GM23338 (cell line): ENCODE measurements at regions not wholly inside any gene's neighbourhood (a gene's known extent, or its start where the extent isn't known, plus 50 kb on each side); places are given as distances from the start of the nearest gene placed in this dataset.

Source experiments
- ATAC-seq: fragments of 200-7000 bp; cut with Tn5 transposase; 3 replicates; pipeline ENCODE4 v1.9.1; 2020
- DNase-seq: peaks from one replicate; pipeline ENCODE4 v3.0.0-alpha.2; 2015; ENCODE audit warnings: low spot score
- H2AFZ ChIP-seq: fragments of 200-600 bp; sonication (generic); 2 replicates; pipeline ENCODE4 v1.8.0; 2016; ENCODE audit warnings: antibody characterized with exemption, mild to moderate bottlenecking, moderate library complexity
- H3F3A ChIP-seq: fragments of 200-600 bp; sonication (generic); replicated peaks from 2 replicates; pipeline ENCODE4 v1.8.0; 2017; ENCODE audit warnings: antibody characterized with exemption, mixed run types, low read depth
- H3K27ac ChIP-seq: fragments of 200-600 bp; sonication (generic); 2 replicates; pipeline ENCODE4 v1.6.1; 2016; ENCODE audit warnings: low read depth
- H3K27me3 ChIP-seq: fragments of 200-600 bp; sonication (generic); 2 replicates; pipeline ENCODE4 v1.8.0; 2016; ENCODE audit warnings: mild to moderate bottlenecking, mixed run types, moderate library complexity; ENCODE audit not compliant: insufficient read depth
- H3K36me3 ChIP-seq: fragments of 200-600 bp; sonication (generic); 2 replicates; pipeline ENCODE4 v1.8.0; 2016; ENCODE audit warnings: mild to moderate bottlenecking; ENCODE audit not compliant: insufficient read depth
- H3K4me1 ChIP-seq: fragments of 200-600 bp; sonication (generic); 2 replicates; pipeline ENCODE4 v1.8.0; 2016; ENCODE audit warnings: mild to moderate bottlenecking, moderate library complexity; ENCODE audit not compliant: insufficient read depth
- H3K4me2 ChIP-seq: fragments of 200-600 bp; sonication (generic); 2 replicates; pipeline ENCODE4 v1.7.1; 2017; ENCODE audit warnings: mixed run types
- H3K4me3 ChIP-seq: fragments of 200-600 bp; sonication (generic); 2 replicates; pipeline ENCODE4 v1.6.1; 2016; ENCODE audit warnings: mixed run types
- H3K79me2 ChIP-seq: fragments of 200-600 bp; sonication (generic); replicated peaks from 2 replicates; pipeline ENCODE4 v1.8.0; 2017; ENCODE audit warnings: mild to moderate bottlenecking; ENCODE audit not compliant: insufficient read depth
- H3K9me2 ChIP-seq: fragments of 200-600 bp; sonication (generic); 2 replicates; pipeline ENCODE4 v1.8.0; 2017; ENCODE audit not compliant: insufficient read depth
- H4K20me1 ChIP-seq: fragments of 200-600 bp; sonication (generic); replicated peaks from 2 replicates; pipeline ENCODE4 v1.8.0; 2017; ENCODE audit warnings: mild to moderate bottlenecking; ENCODE audit not compliant: insufficient read depth
- H3K27ac Mint-ChIP-seq: 2 replicates; pipeline ENCODE4 v1.8.0; 2020; ENCODE audit warnings: inconsistent platforms, mild to moderate bottlenecking, moderate library complexity, mixed read lengths
- H3K27me3 Mint-ChIP-seq: 3 replicates; pipeline ENCODE4 v1.8.0; 2022; ENCODE audit warnings: low read depth, mild to moderate bottlenecking, moderate library complexity, mixed read lengths, inconsistent platforms; ENCODE audit not compliant: insufficient read depth, poor library complexity
- H3K36me3 Mint-ChIP-seq: 3 replicates; pipeline ENCODE4 v1.8.0; 2021; ENCODE audit warnings: low read depth, mild to moderate bottlenecking, inconsistent platforms, moderate library complexity, mixed read lengths
- H3K4me1 Mint-ChIP-seq: 3 replicates; pipeline ENCODE4 v1.8.0; 2020; ENCODE audit warnings: mild to moderate bottlenecking, inconsistent platforms, mixed read lengths
- H3K4me3 Mint-ChIP-seq: 3 replicates; pipeline ENCODE4 v1.8.0; 2021; ENCODE audit warnings: moderate library complexity, mild to moderate bottlenecking, inconsistent platforms, mixed read lengths
- H3K9me3 Mint-ChIP-seq: 3 replicates; pipeline ENCODE4 v1.8.0; 2020; ENCODE audit warnings: moderate library complexity, mild to moderate bottlenecking, inconsistent platforms, mixed read lengths
- CREB1 ChIP-seq: fragments of 250-450 bp; sonication (Bioruptor Pico); IDR thresholded peaks from 2 replicates; pipeline ENCODE4 v1.5.0; 2020; ENCODE audit warnings: low read depth, mild to moderate bottlenecking, moderate library complexity
- EZH2phosphoT487 ChIP-seq: fragments of 200-600 bp; sonication (generic); IDR thresholded peaks from one replicate; pipeline ENCODE4 v1.8.1; 2018; ENCODE audit warnings: antibody characterized with exemption; ENCODE audit not compliant: unreplicated experiment
- NANOG ChIP-seq: IDR thresholded peaks from 2 replicates; pipeline ENCODE4 v1.6.1; 2016; ENCODE audit warnings: antibody characterized with exemption, borderline replicate concordance
- POLR2AphosphoS5 ChIP-seq: IDR thresholded peaks from 2 replicates; pipeline ENCODE4 v1.6.1; 2016; ENCODE audit warnings: antibody characterized with exemption, low read depth
- STAT1 ChIP-seq: IDR thresholded peaks from one replicate; pipeline ENCODE4 v1.6.1; 2016; ENCODE audit warnings: antibody characterized with exemption; ENCODE audit not compliant: unreplicated experiment
- ZNF331 ChIP-seq: fragments of 250-450 bp; sonication (Bioruptor Pico); IDR thresholded peaks from 2 replicates; pipeline ENCODE4 v1.5.0; 2020; ENCODE audit warnings: low read depth, mild to moderate bottlenecking, moderate library complexity
- TF ChIP-seq, protein P1 (sequence below): fragments of 250-450 bp; sonication (Bioruptor Pico); IDR thresholded peaks from 2 replicates; pipeline ENCODE4 v1.5.0; 2020; ENCODE audit warnings: mild to moderate bottlenecking, moderate library complexity
- TF ChIP-seq, protein P2 (sequence below), 2 experiments: fragments of 200-600 bp in 1 of 2; sonication (generic) in 1 of 2; conservative IDR thresholded peaks; 2 replicates each; pipeline versions ENCODE4 v1.5.1 to v1.6.1; 2016 to 2017; ENCODE audit warnings: antibody characterized with exemption in 2 of 2, low read depth in 2 of 2, mild to moderate bottlenecking in 2 of 2, moderate library complexity in 1 of 2
- TF ChIP-seq, protein P3 (sequence below): IDR thresholded peaks from 2 replicates; pipeline ENCODE4 v1.6.1; 2016; ENCODE audit warnings: antibody characterized with exemption

DNA sequence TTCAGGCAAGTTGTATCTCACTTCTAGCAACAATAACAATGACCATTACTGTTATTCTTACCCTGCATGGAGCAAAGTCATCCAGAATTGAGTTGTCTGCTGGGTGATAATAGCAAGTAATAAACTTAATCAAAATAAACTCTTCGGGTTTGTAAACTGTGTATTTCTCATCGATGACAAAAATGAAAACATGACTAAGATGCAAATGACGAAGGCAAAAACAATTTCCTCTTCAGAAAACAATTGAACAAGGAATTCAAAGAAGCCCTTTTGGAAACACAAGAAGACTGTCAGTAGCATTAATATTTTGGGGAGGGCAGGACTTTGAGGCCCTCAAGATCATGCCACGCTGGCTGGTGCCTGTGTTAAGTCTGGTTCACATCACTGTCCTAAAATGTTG lies 232.0 kb downstream of the BTG1 start:
- no peak overlapping the region for H3K4me3 Mint-ChIP-seq
- no peak overlapping the region for H3K4me2 ChIP-seq
- no peak for DNase-seq

More for the DNA sequence above, 232.0 kb downstream of the BTG1 start:
- no peak overlapping the region for H2AFZ ChIP-seq
- TF ChIP-seq STAT1 (no peak), ZNF331 (CRISPR knock-in tag) (no peak), EZH2phosphoT487 (no peak), CREB1 (no peak), NANOG (no peak), POLR2AphosphoS5 (no peak)
- TF ChIP-seq, protein P1, sequence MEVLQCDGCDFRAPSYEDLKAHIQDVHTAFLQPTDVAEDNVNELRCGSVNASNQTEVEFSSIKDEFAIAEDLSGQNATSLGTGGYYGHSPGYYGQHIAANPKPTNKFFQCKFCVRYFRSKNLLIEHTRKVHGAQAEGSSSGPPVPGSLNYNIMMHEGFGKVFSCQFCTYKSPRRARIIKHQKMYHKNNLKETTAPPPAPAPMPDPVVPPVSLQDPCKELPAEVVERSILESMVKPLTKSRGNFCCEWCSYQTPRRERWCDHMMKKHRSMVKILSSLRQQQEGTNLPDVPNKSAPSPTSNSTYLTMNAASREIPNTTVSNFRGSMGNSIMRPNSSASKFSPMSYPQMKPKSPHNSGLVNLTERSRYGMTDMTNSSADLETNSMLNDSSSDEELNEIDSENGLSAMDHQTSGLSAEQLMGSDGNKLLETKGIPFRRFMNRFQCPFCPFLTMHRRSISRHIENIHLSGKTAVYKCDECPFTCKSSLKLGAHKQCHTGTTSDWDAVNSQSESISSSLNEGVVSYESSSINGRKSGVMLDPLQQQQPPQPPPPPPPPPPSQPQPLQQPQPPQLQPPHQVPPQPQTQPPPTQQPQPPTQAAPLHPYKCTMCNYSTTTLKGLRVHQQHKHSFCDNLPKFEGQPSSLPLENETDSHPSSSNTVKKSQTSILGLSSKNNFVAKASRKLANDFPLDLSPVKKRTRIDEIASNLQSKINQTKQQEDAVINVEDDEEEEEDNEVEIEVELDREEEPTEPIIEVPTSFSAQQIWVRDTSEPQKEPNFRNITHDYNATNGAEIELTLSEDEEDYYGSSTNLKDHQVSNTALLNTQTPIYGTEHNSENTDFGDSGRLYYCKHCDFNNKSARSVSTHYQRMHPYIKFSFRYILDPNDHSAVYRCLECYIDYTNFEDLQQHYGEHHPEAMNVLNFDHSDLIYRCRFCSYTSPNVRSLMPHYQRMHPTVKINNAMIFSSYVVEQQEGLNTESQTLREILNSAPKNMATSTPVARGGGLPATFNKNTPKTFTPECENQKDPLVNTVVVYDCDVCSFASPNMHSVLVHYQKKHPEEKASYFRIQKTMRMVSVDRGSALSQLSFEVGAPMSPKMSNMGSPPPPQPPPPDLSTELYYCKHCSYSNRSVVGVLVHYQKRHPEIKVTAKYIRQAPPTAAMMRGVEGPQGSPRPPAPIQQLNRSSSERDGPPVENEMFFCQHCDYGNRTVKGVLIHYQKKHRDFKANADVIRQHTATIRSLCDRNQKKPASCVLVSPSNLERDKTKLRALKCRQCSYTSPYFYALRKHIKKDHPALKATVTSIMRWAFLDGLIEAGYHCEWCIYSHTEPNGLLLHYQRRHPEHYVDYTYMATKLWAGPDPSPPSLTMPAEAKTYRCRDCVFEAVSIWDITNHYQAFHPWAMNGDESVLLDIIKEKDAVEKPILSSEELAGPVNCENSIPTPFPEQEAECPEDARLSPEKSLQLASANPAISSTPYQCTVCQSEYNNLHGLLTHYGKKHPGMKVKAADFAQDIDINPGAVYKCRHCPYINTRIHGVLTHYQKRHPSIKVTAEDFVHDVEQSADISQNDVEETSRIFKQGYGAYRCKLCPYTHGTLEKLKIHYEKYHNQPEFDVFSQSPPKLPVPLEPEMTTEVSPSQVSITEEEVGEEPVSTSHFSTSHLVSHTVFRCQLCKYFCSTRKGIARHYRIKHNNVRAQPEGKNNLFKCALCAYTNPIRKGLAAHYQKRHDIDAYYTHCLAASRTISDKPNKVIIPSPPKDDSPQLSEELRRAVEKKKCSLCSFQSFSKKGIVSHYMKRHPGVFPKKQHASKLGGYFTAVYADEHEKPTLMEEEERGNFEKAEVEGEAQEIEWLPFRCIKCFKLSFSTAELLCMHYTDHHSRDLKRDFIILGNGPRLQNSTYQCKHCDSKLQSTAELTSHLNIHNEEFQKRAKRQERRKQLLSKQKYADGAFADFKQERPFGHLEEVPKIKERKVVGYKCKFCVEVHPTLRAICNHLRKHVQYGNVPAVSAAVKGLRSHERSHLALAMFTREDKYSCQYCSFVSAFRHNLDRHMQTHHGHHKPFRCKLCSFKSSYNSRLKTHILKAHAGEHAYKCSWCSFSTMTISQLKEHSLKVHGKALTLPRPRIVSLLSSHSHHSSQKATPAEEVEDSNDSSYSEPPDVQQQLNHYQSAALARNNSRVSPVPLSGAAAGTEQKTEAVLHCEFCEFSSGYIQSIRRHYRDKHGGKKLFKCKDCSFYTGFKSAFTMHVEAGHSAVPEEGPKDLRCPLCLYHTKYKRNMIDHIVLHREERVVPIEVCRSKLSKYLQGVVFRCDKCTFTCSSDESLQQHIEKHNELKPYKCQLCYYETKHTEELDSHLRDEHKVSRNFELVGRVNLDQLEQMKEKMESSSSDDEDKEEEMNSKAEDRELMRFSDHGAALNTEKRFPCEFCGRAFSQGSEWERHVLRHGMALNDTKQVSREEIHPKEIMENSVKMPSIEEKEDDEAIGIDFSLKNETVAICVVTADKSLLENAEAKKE (CRISPR knock-in tag) = no peak
- TF ChIP-seq, protein P2, sequence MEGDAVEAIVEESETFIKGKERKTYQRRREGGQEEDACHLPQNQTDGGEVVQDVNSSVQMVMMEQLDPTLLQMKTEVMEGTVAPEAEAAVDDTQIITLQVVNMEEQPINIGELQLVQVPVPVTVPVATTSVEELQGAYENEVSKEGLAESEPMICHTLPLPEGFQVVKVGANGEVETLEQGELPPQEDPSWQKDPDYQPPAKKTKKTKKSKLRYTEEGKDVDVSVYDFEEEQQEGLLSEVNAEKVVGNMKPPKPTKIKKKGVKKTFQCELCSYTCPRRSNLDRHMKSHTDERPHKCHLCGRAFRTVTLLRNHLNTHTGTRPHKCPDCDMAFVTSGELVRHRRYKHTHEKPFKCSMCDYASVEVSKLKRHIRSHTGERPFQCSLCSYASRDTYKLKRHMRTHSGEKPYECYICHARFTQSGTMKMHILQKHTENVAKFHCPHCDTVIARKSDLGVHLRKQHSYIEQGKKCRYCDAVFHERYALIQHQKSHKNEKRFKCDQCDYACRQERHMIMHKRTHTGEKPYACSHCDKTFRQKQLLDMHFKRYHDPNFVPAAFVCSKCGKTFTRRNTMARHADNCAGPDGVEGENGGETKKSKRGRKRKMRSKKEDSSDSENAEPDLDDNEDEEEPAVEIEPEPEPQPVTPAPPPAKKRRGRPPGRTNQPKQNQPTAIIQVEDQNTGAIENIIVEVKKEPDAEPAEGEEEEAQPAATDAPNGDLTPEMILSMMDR (conservative IDR thresholded peaks at IDR 0.05; ENCODE audit: low read depth in 2 of 2) = no peak
- TF ChIP-seq, protein P3, sequence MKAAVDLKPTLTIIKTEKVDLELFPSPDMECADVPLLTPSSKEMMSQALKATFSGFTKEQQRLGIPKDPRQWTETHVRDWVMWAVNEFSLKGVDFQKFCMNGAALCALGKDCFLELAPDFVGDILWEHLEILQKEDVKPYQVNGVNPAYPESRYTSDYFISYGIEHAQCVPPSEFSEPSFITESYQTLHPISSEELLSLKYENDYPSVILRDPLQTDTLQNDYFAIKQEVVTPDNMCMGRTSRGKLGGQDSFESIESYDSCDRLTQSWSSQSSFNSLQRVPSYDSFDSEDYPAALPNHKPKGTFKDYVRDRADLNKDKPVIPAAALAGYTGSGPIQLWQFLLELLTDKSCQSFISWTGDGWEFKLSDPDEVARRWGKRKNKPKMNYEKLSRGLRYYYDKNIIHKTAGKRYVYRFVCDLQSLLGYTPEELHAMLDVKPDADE = no peak
- Mint-ChIP-seq H3K36me3 (no peaks in the 10 kb centered on the region), H3K27ac (no peak overlapping the region), H3K9me3 (no peaks in the 10 kb centered on the region), H3K4me1 (peaks cover 19% of the 10 kb centered on the region), H3K27me3 (no peaks in the 10 kb centered on the region)
- no peaks in the 10 kb centered on the region for H3K36me3 ChIP-seq
- H3F3A ChIP-seq = no peaks in the 10 kb centered on the region
- H3K27me3 ChIP-seq = no peaks in the 10 kb centered on the region
- ATAC-seq = no peak
- no peaks in the 10 kb centered on the region for H3K79me2 ChIP-seq
- no peaks in the 10 kb centered on the region for H4K20me1 ChIP-seq
- H3K27ac ChIP-seq = no peak overlapping the region
- H3K4me3 ChIP-seq = no peak overlapping the region
- peaks cover 7% of the 10 kb centered on the region; the same call in 1 of the 2 replicates for H3K4me1 ChIP-seq
- no peaks in the 10 kb centered on the region for H3K9me2 ChIP-seq
